ENCODE measurements at regions not wholly inside any gene's neighbourhood (a gene's known extent, or its start where the extent isn't known, plus 50 kb on each side); places are given as distances from the start of the nearest gene placed in this dataset.

GRCh38 chr6:916131-916530, 223.2 kb upstream of the EXOC2 start (continued):
- TF ChIP-seq HMGXB4 (CRISPR knock-in tag; IDR thresholded peaks at IDR 0.05): no peak
- TF ChIP-seq RORB (CRISPR knock-in tag; IDR thresholded peaks at IDR 0.05): no peak
- TF ChIP-seq ATF2 (CRISPR knock-in tag; IDR thresholded peaks at IDR 0.05; ENCODE audit: borderline replicate concordance, low read depth): no peak
- TF ChIP-seq FOXJ3 (CRISPR knock-in tag; IDR thresholded peaks at IDR 0.05; ENCODE audit: borderline replicate concordance): no peak
- no peak for TF ChIP-seq GTF2I (CRISPR knock-in tag; conservative IDR thresholded peaks at IDR 0.05)
- no peak for TF ChIP-seq NR1H2 (CRISPR knock-in tag; IDR thresholded peaks at IDR 0.05)
- no peak for TF ChIP-seq PREB (CRISPR knock-in tag; IDR thresholded peaks at IDR 0.05; ENCODE audit: borderline replicate concordance)
- TF ChIP-seq E2F1 (CRISPR knock-in tag; IDR thresholded peaks at IDR 0.05): no peak

- Mint-ChIP-seq H3K9me3 (peaks cover 23% of the 10 kb centered on the region), H3K27me3 (ENCODE audit: low read depth) (peaks cover 19% of the 10 kb centered on the region), H3K4me3 (no peak overlapping the region), H3K27ac (no peak overlapping the region), H3K4me1 (peaks cover 10% of the 10 kb centered on the region), H3K36me3 (peaks cover 20% of the 10 kb centered on the region)
- ATAC-seq (peak; percentile 93), DNase-seq (ENCODE audit: low spot score) (peak; percentile 70)
- CTCF ChIA-PET: interaction anchor here (0.6 to 2.3 kb wide), 37 partner anchors 11 to 724 kb away, joined by 3 to 15 read pairs (median 3); partner anchors contain the start of gene FOXQ1
- POLR2A ChIA-PET: no interaction called here
- TF ChIP-seq CTCF (IDR thresholded peaks at IDR 0.05) (peak; percentile 28; the same call in 1 of the 2 replicates), NR1H2 (CRISPR knock-in tag; IDR thresholded peaks at IDR 0.05) (no peak)
Observed at GRCh38 chr6:912871-913835, 220.2 kb upstream of the EXOC2 start.

- no peak for DNase-seq (ENCODE audit: low spot score)
- no peak overlapping the region for H3K27ac Mint-ChIP-seq
- TF ChIP-seq MLX (CRISPR knock-in tag; IDR thresholded peaks at IDR 0.05): no peak
- no peak for TF ChIP-seq TCF7 (CRISPR knock-in tag; IDR thresholded peaks at IDR 0.05; ENCODE audit: low read depth)
- TF ChIP-seq NFYB (CRISPR knock-in tag; conservative IDR thresholded peaks at IDR 0.05; ENCODE audit: low read depth): no peak
- TF ChIP-seq CTCF (IDR thresholded peaks at IDR 0.05): no peak
- TF ChIP-seq ZNF512 (CRISPR knock-in tag; IDR thresholded peaks at IDR 0.05; ENCODE audit: borderline replicate concordance): no peak
- TF ChIP-seq CREB1 (CRISPR knock-in tag; IDR thresholded peaks at IDR 0.05): no peak
- no peak for TF ChIP-seq KAT7 (CRISPR knock-in tag; IDR thresholded peaks at IDR 0.05; ENCODE audit: borderline replicate concordance)
- TF ChIP-seq GTF2I (CRISPR knock-in tag; conservative IDR thresholded peaks at IDR 0.05): no peak
- TF ChIP-seq RELA (CRISPR knock-in tag; IDR thresholded peaks at IDR 0.05; ENCODE audit: borderline replicate concordance): no peak
- TF ChIP-seq ZNF416 (CRISPR knock-in tag; IDR thresholded peaks at IDR 0.05): no peak
- no peak for TF ChIP-seq ELF4 (CRISPR knock-in tag; IDR thresholded peaks at IDR 0.05; ENCODE audit: low read depth)
- no peak for TF ChIP-seq TP53 (CRISPR knock-in tag; IDR thresholded peaks at IDR 0.05)
Observed at GRCh38 chr6:907928-908327, 215.0 kb upstream of the EXOC2 start.

More at GRCh38 chr6:907928-908327, 215.0 kb upstream of the EXOC2 start:
- Mint-ChIP-seq H3K9me3 (no peaks in the 10 kb centered on the region), H3K27me3 (ENCODE audit: low read depth) (peaks cover 8% of the 10 kb centered on the region), H3K36me3 (no peaks in the 10 kb centered on the region), H3K4me1 (peaks cover 9% of the 10 kb centered on the region), H3K4me3 (no peak overlapping the region)
- no peak for ATAC-seq
- ChIA-PET CTCF (interaction anchor here (1.3 kb wide), 2 partner anchors 14 to 155 kb away, joined by 3 read pairs; no protein-coding TSS in a partner anchor), POLR2A (no interaction called here)
